OCI-LY7 (cell line): ENCODE measurements at regions not wholly inside any gene's neighbourhood (a gene's known extent, or its start where the extent isn't known, plus 50 kb on each side); places are given as distances from the start of the nearest gene placed in this dataset.

ENCODE experiments used
- CTCF ChIP-seq: fragments of 200-600 bp; sonication (generic); conservative IDR thresholded peaks from 2 replicates; pipeline ENCODE4 v1.5.1; 2014; ENCODE audit warnings: mild to moderate bottlenecking, antibody characterized with exemption, low read length, moderate library complexity, mixed read lengths
- EZH2phosphoT487 ChIP-seq: fragments of 200-600 bp; sonication (generic); IDR thresholded peaks from 2 replicates; pipeline ENCODE4 v1.6.1; 2018; ENCODE audit warnings: low read depth, borderline replicate concordance, mild to moderate bottlenecking, mixed run types, antibody characterized with exemption, low read length, moderate library complexity, mixed read lengths

GRCh38 chr13:89432997-89433396 lies 1761.8 kb downstream of the SLITRK5 start:
- no peak for TF ChIP-seq CTCF
- no peak for TF ChIP-seq EZH2phosphoT487
